ENCODE measurements at regions not wholly inside any gene's neighbourhood (a gene's known extent, or its start where the extent isn't known, plus 50 kb on each side); places are given as distances from the start of the nearest gene placed in this dataset.

GRCh38 chr4:64643841-64644240 lies 234.6 kb upstream of the TECRL start:
- Histone ChIP-seq H4K20me1 (ENCODE audit: insufficient read depth) (no peaks in the 10 kb centered on the region), H3K27me3 (ENCODE audit: insufficient read depth, low read length) (no peaks in the 10 kb centered on the region), H3K9ac (ENCODE audit: low read length) (no peak overlapping the region), H3K9me3 (ENCODE audit: control insufficient read depth in 1 of 2, insufficient read depth in 1 of 2, low read depth in 1 of 2, low read length in 2 of 2) (peaks cover 6% of the 10 kb centered on the region in 2 experiments; a peak in 2 of 4 replicates), H3K36me3 (ENCODE audit: control insufficient read depth in 1 of 2, insufficient read depth in 2 of 2, low read length in 2 of 2) (no peaks in the 10 kb centered on the region), H3K79me2 (ENCODE audit: insufficient read depth, low read length) (no peaks in the 10 kb centered on the region), H3K4me2 (ENCODE audit: low read length) (no peak overlapping the region), H3K4me1 (ENCODE audit: control insufficient read depth in 1 of 2, insufficient read depth in 2 of 2, low read length in 2 of 2) (no peaks in the 10 kb centered on the region), H3K27ac (ENCODE audit: low read depth, low read length) (no peak overlapping the region), H2AFZ (ENCODE audit: low read depth, low read length, poor library complexity, severe bottlenecking) (no peak overlapping the region), H3K9me2 (ENCODE audit: insufficient read depth) (no peaks in the 10 kb centered on the region), H3K4me3 (replicated peaks in 1 of 2; ENCODE audit: low read depth in 1 of 2, low read length in 2 of 2) (no peak overlapping the region)
- ChIA-PET POLR2A (no interaction called here), RAD21 (ENCODE audit: low non-redundant PET in 1 of 2, low total read pairs in 2 of 2, uncharacterized antibody in 2 of 2, unreplicated experiment in 2 of 2) (no interaction called here), CTCF (no interaction called here)
- no TSS peak for BruUV-seq (replicated peaks)
- intact Hi-C loops (cut with micrococcal nuclease), result no loop called here
- ATAC-seq, result no peak
- DNase-seq (ENCODE audit: low read depth, low spot score), result no peak
- TF ChIP-seq ELF1 (IDR thresholded peaks at IDR 0.05; ENCODE audit: borderline replicate concordance, low read depth), result no peak
- TF ChIP-seq JUND (IDR thresholded peaks at IDR 0.05), result no peak
- no peak for TF ChIP-seq EZH2 (IDR thresholded peaks at IDR 0.05)
- no peak for TF ChIP-seq SP1 (IDR thresholded peaks at IDR 0.05; ENCODE audit: low read depth)
- TF ChIP-seq CBX3 (IDR thresholded peaks at IDR 0.05; ENCODE audit: low read depth), result no peak
- TF ChIP-seq RAD21 (IDR thresholded peaks at IDR 0.05; ENCODE audit: low read depth), result no peak
- no peak for TF ChIP-seq YY1 (IDR thresholded peaks at IDR 0.05; ENCODE audit: extremely low read depth, insufficient replicate concordance, low read depth, low read length)
- TF ChIP-seq POLR2AphosphoS5 (IDR thresholded peaks at IDR 0.05; ENCODE audit: low read depth, low read length), result no peak
- TF ChIP-seq REST (IDR thresholded peaks at IDR 0.05; ENCODE audit: low read depth), result no peak
- TF ChIP-seq, protein P1, sequence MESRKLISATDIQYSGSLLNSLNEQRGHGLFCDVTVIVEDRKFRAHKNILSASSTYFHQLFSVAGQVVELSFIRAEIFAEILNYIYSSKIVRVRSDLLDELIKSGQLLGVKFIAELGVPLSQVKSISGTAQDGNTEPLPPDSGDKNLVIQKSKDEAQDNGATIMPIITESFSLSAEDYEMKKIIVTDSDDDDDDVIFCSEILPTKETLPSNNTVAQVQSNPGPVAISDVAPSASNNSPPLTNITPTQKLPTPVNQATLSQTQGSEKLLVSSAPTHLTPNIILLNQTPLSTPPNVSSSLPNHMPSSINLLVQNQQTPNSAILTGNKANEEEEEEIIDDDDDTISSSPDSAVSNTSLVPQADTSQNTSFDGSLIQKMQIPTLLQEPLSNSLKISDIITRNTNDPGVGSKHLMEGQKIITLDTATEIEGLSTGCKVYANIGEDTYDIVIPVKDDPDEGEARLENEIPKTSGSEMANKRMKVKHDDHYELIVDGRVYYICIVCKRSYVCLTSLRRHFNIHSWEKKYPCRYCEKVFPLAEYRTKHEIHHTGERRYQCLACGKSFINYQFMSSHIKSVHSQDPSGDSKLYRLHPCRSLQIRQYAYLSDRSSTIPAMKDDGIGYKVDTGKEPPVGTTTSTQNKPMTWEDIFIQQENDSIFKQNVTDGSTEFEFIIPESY (IDR thresholded peaks at IDR 0.05; ENCODE audit: extremely low read depth, insufficient replicate concordance, low read length), result no peak
- TF ChIP-seq SRF (IDR thresholded peaks at IDR 0.05; ENCODE audit: low read depth), result no peak

Measured in HCT116 (cell line).